ENCODE measurements at regions not wholly inside any gene's neighbourhood (a gene's known extent, or its start where the extent isn't known, plus 50 kb on each side); places are given as distances from the start of the nearest gene placed in this dataset.
A peak's percentile ranks its signal among the peaks of the same experiment; 100 is the strongest.

- in situ Hi-C loops (cut with HindIII; ENCODE audit: low pct_unique_long_range_greater_than_20kb, low sequenced_read_pairs): no loop called here
- DNase-seq (ENCODE audit: low read depth, low spot score): no peak
Observed at GRCh38 chr5:129163810-129164378, 69.3 kb downstream of the ISOC1 start.

- in situ Hi-C loops (cut with HindIII; ENCODE audit: low pct_unique_long_range_greater_than_20kb, low sequenced_read_pairs): no loop called here
- DNase-seq (ENCODE audit: low read depth, low spot score): no peak
Observed at GRCh38 chr5:129170050-129170449, 75.5 kb downstream of the ISOC1 start.

DNA sequence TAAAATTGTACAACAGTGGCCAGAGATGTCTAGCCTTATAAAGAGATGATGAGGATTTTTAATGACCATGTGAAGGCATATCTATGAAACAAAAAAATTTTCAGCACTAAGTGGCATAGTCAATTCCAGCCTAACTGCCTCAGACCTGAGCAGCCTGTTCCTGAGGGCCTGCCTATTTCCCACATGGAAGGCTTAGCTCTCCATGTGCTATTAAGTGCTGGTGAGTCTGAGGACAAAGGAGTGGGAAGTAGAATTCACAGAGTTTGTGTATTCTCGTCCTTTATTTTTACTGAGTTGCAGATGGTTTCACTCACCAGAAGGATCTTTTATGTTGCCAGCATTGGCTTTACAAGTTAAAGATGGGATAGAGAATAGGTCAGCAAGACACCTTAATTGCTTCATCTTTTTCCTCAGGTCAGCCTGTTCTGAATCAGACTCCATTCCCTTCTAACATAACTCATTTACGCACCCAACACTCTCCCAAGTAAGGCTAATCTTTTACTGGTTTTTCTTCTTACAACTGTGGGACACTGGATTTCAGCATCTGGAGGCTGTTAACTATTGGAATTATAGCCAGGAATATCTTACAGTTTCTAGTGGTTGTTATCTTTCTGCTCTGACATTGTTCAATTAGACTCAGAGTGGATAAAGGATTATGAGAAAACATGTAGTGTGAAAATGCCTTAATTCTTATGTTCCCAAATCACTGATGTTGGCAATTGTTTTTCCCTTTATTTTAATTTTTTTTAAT is 76.8 kb downstream of the ISOC1 start:
- in situ Hi-C loops (cut with HindIII; ENCODE audit: low pct_unique_long_range_greater_than_20kb, low sequenced_read_pairs): no loop called here
- DNase-seq (ENCODE audit: low read depth, low spot score): no peak

DNA sequence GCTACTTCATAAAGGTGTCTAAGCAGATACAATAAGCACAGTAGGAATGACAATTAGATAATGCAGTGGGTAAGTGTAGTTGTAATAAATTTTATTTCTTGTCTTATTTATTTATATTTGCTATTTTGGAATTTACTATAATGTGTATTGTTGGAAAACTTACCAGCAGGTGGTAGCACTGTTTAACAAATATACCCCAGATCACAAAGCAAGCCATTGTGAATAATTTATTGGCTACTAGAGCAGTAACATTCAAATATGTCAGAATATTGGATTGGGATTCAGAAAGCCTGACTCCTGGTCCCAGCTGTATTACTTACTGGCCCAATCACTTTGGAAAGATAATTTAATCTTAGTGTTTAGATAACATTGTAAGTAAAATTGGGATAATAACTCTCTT is 78.0 kb downstream of the ISOC1 start:
- in situ Hi-C loops (cut with HindIII; ENCODE audit: low pct_unique_long_range_greater_than_20kb, low sequenced_read_pairs): no loop called here
- DNase-seq (ENCODE audit: low read depth, low spot score): peak; percentile 22

DNA sequence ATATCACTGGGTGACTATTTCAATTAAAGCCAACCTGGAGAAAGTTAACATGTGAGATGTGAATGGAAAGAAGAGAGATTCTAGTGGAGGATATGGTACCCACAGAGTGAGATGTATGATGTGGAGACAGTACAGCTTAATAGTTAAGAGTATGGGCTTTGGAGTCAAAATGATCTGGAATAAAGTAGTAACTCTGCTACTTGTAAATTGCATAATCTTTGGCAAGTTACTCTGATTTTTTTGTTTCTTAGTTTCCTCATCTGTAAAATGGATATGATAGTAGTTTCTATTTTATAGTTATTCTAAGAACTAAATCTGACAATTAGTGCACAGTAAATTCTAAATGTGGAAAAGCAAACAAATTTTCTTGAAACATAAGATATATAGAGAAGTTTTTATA is 79.2 kb downstream of the ISOC1 start:
- in situ Hi-C loops (cut with HindIII; ENCODE audit: low pct_unique_long_range_greater_than_20kb, low sequenced_read_pairs): no loop called here
- no peak for DNase-seq (ENCODE audit: low read depth, low spot score)

DNA sequence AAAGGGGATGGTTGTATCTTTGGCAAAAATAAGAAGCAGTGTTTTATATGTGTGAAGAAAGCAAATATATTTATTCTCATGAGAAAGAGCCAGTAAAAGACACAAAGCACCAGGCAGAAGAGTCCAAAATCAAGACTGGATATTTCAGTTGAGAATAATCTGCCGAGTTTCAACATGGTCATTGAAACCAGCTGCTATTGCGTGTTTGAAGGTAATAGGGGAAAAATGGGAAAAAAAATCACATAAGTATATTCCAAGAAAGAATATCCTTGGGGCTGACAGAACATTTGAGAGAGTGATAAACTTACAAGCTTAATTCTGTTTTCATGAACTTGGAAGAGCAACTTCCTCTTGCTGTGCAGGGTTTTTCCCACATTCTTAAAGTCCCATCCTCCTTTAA is 79.9 kb downstream of the ISOC1 start:
- in situ Hi-C loops (cut with HindIII; ENCODE audit: low pct_unique_long_range_greater_than_20kb, low sequenced_read_pairs): no loop called here
- DNase-seq (ENCODE audit: low read depth, low spot score): no peak

DNA sequence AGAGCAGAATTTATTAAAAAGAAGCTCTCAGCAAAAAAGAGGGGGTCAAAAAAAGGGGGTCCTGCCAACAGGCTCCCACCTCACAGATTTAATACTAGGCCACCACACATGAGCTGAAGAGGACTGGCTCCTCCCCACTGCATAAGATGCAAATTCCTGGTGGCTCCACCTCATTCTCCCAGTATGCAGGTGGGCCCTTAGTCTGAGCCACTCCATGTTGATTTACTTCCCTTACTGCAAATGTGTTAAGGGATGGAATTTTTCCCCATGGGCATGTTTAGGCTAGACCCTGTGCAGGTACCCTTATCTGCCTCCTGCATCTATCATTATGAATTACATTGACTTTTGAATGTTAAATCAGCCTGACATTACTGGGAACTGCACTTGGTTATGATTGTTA is 82.9 kb downstream of the ISOC1 start:
- in situ Hi-C loops (cut with HindIII; ENCODE audit: low pct_unique_long_range_greater_than_20kb, low sequenced_read_pairs): no loop called here
- DNase-seq (ENCODE audit: low read depth, low spot score): no peak

GRCh38 chr5:129199308-129199707 is 104.8 kb downstream of the ISOC1 start:
- no peak for DNase-seq (ENCODE audit: low read depth, low spot score)
- in situ Hi-C loops (cut with HindIII; ENCODE audit: low pct_unique_long_range_greater_than_20kb, low sequenced_read_pairs): no loop called here

DNA sequence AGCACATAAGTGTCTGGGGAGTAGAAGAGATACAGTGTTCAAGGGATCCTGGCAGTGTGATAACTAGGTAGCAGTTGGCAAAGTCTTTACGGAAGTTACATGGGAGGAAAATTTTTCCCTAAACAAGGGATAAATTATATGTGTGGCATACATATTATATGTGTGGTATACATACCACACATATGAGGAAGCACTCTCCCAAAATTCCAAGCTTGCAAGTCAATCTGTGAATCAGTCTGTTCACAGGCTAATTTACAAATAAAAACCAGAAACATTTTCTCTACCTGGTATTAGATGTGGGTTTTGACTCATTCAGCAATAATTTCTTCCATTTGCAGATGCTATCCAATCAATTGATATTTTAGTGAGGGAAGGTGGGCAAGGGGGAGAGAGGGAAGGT is 110.0 kb downstream of the ISOC1 start:
- DNase-seq (ENCODE audit: low read depth, low spot score): no peak
- in situ Hi-C loops (cut with HindIII; ENCODE audit: low pct_unique_long_range_greater_than_20kb, low sequenced_read_pairs): no loop called here

GRCh38 chr5:129216001-129216400 is 121.5 kb downstream of the ISOC1 start:
- no peak for DNase-seq (ENCODE audit: low read depth, low spot score)
- in situ Hi-C loops (cut with HindIII; ENCODE audit: low pct_unique_long_range_greater_than_20kb, low sequenced_read_pairs): no loop called here

GRCh38 chr5:129217179-129217578 is 122.6 kb downstream of the ISOC1 start:
- no peak for DNase-seq (ENCODE audit: low read depth, low spot score)
- in situ Hi-C loops (cut with HindIII; ENCODE audit: low pct_unique_long_range_greater_than_20kb, low sequenced_read_pairs): no loop called here

GRCh38 chr5:129223178-129223577 is 128.6 kb downstream of the ISOC1 start:
- no peak for DNase-seq (ENCODE audit: low read depth, low spot score)
- in situ Hi-C loops (cut with HindIII; ENCODE audit: low pct_unique_long_range_greater_than_20kb, low sequenced_read_pairs): no loop called here

DNA sequence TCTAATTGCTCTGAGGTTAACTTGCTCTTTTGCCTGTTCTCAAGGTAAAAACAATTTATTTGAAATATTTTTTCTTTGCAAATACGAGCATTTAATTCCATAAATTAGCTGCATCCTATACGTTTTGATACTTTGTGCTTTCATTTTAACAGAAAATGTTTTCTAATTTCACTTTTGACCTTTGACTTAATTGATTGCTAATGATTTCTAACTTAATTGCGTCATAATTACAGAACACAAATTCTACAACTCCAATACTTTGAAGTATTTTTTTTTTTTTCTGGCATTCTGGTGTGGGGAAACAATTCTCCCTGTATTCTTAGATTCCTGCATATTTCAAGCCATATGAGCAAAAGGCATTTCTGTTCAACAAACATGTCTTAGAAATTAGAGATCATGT is 134.0 kb downstream of the ISOC1 start:
- no peak for DNase-seq (ENCODE audit: low read depth, low spot score)
- in situ Hi-C loops (cut with HindIII; ENCODE audit: low pct_unique_long_range_greater_than_20kb, low sequenced_read_pairs): no loop called here

- in situ Hi-C loops (cut with HindIII; ENCODE audit: low pct_unique_long_range_greater_than_20kb, low sequenced_read_pairs): no loop called here
- no peak for DNase-seq (ENCODE audit: low read depth, low spot score)
Observed at GRCh38 chr5:129241755-129242154, 147.2 kb downstream of the ISOC1 start.

- DNase-seq (ENCODE audit: low read depth, low spot score): no peak
- in situ Hi-C loops (cut with HindIII; ENCODE audit: low pct_unique_long_range_greater_than_20kb, low sequenced_read_pairs): no loop called here
Observed at GRCh38 chr5:129243039-129243438, 148.5 kb downstream of the ISOC1 start.

DNA sequence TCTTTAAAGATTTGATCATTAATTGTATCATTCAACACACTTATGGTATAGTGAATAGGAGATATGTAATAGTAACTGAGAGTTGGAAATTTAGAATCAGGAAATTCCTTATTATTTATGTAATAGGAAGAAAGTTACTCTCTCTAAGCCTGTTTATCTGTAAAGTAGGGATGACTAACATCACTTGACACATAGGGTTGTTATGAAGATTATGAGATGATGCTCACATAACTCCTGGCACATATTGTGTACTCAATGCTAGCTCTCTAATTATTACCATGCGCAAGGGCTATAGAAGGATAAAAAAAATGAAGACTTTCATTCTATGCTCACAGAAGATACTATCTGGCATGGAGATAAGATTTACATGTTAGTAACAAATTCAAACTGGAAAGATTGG is 149.9 kb downstream of the ISOC1 start:
- DNase-seq (ENCODE audit: low read depth, low spot score): no peak
- in situ Hi-C loops (cut with HindIII; ENCODE audit: low pct_unique_long_range_greater_than_20kb, low sequenced_read_pairs): no loop called here

DNA sequence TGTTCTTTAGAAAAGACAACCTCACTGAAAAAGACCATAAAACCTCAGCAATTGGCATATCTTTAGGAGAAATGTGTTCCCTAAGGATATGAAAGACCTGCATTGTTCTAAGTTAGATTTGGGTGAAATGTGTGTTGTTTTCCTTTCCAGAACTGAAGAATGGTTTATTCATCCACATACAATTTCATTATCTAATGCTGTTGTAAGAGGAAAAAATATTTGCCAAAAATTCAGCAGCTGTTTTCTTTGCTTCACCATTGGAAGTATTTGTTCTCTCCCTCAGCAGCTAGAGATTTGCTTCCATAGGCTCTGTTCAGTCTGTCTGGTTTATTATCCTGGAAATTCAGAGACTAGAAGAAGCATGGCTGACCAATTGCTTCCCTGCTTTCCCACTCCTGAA is 150.9 kb downstream of the ISOC1 start:
- DNase-seq (ENCODE audit: low read depth, low spot score): peak; percentile 27
- in situ Hi-C loops (cut with HindIII; ENCODE audit: low pct_unique_long_range_greater_than_20kb, low sequenced_read_pairs): no loop called here

- in situ Hi-C loops (cut with HindIII; ENCODE audit: low pct_unique_long_range_greater_than_20kb, low sequenced_read_pairs): no loop called here
Observed at GRCh38 chr5:129246088-129246487, 151.5 kb downstream of the ISOC1 start.

GRCh38 chr5:129249886-129250285 is 155.3 kb downstream of the ISOC1 start:
- in situ Hi-C loops (cut with HindIII; ENCODE audit: low pct_unique_long_range_greater_than_20kb, low sequenced_read_pairs): no loop called here

More at GRCh38 chr5:129246088-129246487, 151.5 kb downstream of the ISOC1 start:
- DNase-seq (ENCODE audit: low read depth, low spot score): no peak

More at GRCh38 chr5:129249886-129250285, 155.3 kb downstream of the ISOC1 start:
- no peak for DNase-seq (ENCODE audit: low read depth, low spot score)
